RWPE1 (cell line): ENCODE measurements at regions not wholly inside any gene's neighbourhood (a gene's known extent, or its start where the extent isn't known, plus 50 kb on each side); places are given as distances from the start of the nearest gene placed in this dataset.
"Not testable (repeated sequence)": the region's sequence is repeated elsewhere in the genome, so short reads cannot be mapped to it uniquely, and the experiment has no call there.

Experiments used
- CTCF ChIA-PET: fragments of 350-600 bp; sonication (Branson Sonifier 250); formaldehyde crosslinking; extraction: SDS; loops from one replicate; lab custom pipeline; 2021; lab: Yijun Ruan, JAX
- POLR2A ChIA-PET: fragments of 400-600 bp; formaldehyde crosslinking; extraction: SDS; loops from one replicate; lab custom pipeline; 2020; ENCODE audit warnings: antibody characterized with exemption; ENCODE audit not compliant: low non-redundant PET; lab: Yijun Ruan, JAX
- DNase-seq: peaks from one replicate; pipeline ENCODE4 v3.0.0; 2012; ENCODE audit warnings: low spot score
- H3K27ac ChIP-seq: fragments of 450-650 bp; 2 replicates; pipeline ENCODE4 v1.5.1; 2017
- TF ChIP-seq, protein P1 (sequence below): fragments of 450-650 bp; conservative IDR thresholded peaks from 2 replicates; pipeline ENCODE4 v1.5.1; 2017; ENCODE audit warnings: low read depth, mild to moderate bottlenecking

DNA sequence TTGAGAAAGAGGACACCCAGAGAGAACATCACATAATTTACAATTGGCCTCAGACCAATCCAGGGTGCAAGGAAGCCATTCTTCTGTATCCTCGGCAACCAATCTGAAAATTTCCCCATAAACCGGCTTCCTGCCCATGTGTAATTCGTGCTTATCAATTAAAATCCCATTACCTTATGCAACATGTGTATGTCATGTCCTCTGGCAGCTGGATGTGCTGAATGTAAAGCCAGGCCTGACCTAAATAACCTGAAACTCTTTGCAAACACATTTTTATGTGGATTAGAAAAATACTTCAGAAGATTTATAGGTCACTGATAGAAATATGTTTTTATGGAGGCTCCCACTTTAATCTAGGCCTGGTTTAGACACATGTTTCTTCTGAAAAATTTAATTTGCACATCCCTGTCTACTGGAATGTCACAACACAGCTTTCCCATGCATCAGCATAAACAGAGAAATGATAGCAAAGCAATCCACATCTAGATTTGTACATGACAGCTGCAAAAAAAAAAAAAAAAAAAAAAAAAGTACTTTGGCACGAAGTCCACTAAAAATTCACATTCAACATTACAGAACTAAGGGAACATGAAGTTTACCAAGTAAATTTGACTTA, 69.4 kb upstream of the SAMSN1 start:
- no peak overlapping the region for H3K27ac ChIP-seq
- TF ChIP-seq, protein P1, sequence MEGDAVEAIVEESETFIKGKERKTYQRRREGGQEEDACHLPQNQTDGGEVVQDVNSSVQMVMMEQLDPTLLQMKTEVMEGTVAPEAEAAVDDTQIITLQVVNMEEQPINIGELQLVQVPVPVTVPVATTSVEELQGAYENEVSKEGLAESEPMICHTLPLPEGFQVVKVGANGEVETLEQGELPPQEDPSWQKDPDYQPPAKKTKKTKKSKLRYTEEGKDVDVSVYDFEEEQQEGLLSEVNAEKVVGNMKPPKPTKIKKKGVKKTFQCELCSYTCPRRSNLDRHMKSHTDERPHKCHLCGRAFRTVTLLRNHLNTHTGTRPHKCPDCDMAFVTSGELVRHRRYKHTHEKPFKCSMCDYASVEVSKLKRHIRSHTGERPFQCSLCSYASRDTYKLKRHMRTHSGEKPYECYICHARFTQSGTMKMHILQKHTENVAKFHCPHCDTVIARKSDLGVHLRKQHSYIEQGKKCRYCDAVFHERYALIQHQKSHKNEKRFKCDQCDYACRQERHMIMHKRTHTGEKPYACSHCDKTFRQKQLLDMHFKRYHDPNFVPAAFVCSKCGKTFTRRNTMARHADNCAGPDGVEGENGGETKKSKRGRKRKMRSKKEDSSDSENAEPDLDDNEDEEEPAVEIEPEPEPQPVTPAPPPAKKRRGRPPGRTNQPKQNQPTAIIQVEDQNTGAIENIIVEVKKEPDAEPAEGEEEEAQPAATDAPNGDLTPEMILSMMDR = no peak
- ChIA-PET POLR2A (no interaction called here), CTCF (no interaction called here)
- DNase-seq = no peak

DNA sequence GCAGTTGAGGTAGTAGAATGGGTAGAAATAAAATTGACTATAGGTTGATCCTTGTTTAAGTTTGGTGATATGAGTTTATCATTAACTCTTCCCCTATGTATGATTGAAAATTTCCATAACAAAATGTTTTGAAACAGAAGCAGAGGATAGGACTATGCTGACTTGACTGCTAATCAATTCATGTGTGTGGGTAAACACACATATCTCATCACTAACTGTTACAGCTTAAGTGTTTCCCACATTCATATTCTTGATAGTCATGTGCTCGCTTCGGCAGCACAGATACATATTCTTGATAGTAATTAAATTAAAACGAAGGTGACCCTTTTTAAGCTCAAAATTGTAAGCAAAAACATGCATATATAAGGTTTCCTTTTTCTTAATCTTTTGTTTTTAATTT, 68.2 kb upstream of the SAMSN1 start:
- TF ChIP-seq, protein P1 = no peak
- POLR2A ChIA-PET = no interaction called here
- no peak overlapping the region for H3K27ac ChIP-seq
- no peak for DNase-seq
- CTCF ChIA-PET = no interaction called here

DNA sequence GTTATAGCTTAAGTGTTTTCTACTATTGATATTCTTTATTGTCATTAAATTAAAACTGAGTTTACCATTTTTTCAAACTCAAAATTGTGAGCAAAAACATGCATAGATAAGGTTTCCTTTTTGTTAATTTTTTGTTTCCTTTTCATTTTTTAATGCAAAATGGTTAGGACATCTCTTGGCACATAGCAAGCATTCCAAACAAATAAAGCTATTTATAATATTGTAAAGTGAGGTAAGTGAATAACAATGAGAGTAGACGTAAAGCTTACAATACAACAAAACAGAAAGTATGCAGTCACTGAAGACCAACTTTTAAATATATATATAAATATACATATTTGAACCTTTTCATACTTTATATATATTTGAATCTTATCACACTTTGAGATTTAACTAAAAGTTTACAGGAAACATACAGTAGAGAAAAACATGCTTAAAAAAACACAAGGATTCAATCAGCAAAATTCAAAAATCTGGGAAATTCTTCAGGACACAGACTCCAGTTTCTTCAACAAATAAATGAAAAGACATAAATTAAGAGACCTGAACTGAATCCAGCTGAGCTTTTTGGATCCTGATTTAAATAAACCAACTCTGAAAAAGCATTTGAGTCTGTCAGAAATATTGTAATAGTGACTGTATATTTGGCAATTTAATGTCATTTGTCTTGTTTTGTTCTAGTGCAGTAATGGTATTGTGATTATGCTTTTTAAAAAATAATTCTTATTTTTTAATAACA, 67.5 kb upstream of the SAMSN1 start:
- TF ChIP-seq, protein P1 = no peak
- no peak for DNase-seq
- ChIA-PET POLR2A (no interaction called here), CTCF (interaction anchor here (0.7 kb wide), 1 partner anchor 86 kb away, joined by 7 read pairs; no protein-coding TSS in a partner anchor)
- no peak overlapping the region for H3K27ac ChIP-seq

DNA sequence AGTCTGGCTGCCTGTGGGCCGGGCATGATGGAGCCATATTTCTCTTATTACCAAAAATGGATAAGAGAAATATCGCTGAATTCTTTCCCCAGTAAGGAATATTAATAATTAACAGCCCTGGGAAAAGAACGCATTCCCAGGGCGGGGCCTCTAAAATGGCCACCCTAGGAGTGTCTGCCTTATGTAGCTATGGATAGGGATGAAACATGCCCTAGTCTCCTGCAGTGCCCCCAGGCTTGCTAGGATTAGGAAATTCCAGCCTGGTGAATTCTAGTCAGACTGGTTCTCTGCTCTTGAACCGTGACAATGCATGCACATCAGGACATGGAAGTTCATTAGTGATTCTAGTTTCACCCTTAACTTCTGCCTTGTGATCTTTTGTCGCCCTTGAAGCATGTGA, 64.0 kb upstream of the SAMSN1 start:
- H3K27ac ChIP-seq, POLR2A ChIA-PET, DNase-seq: not testable (repeated sequence)
- CTCF ChIA-PET = interaction anchor here (0.6 kb wide), 2 partner anchors 63 to 286 kb away, joined by 3 to 4 read pairs; no protein-coding TSS in a partner anchor

DNA sequence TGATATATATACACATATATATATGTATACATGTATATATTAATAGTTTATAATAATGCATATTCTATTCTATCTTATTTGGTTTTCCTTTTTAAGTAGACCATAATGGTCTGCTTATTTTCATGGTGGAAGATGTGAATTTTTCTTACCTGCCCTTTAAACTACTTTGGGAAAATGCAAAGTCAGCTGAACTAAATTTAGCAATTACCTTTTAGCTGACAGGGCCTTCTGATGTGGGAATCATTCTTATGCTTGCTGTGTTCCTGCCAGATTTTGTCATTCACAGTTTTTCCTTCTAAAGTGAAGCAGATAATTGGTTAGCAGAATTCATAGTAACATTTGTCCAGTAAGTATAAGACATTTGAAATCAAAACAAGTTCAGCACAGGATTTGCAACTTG, 63.2 kb upstream of the SAMSN1 start:
- TF ChIP-seq, protein P1 = no peak
- ChIA-PET POLR2A (no interaction called here), CTCF (interaction anchor here (0.6 kb wide), 1 partner anchor 62 kb away, joined by 3 read pairs; no protein-coding TSS in a partner anchor)
- no peak for DNase-seq
- no peak overlapping the region for H3K27ac ChIP-seq

DNA sequence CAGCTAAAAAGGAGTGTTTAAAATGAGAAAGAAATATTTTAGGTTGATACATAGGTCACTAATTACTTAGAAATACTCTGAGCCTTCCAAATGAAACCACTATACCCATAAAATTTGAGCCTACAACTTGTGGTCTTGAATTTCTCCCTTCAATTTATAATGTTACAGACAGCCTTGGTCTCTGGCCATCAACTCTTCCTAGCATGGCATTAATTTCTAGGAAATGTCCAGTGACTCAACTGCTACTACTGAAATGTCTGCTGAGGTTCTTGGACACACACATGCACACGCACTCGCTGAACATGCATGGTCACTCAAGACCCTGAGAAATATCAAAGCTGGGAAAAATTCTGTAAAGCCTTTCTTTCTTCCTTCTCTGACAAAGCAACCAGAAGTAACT, 61.1 kb upstream of the SAMSN1 start:
- no peak for DNase-seq
- TF ChIP-seq, protein P1 = no peak

DNA sequence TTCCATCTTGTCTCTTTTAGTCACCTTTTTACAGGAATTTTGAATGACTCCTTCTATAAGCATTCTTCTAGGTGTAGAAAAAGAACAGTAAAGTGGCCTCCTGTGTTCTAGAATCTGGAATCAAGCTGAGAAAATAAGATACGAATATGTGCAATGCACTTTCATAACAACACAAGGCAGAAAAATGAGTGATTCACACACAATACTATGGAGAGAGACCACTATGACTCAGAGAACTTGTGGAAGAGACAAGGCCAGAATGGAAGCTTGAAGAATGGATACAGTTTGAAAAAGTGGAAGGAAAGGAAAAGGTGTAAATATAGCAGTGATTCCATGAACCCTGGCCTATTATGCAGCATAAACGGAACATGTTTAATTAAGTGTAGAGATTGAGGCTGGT, 57.1 kb upstream of the SAMSN1 start:
- DNase-seq = peak; percentile 16
- POLR2A ChIA-PET = no interaction called here
- no peak overlapping the region for H3K27ac ChIP-seq
- CTCF ChIA-PET = interaction anchor here (0.6 kb wide), 2 partner anchors 71 to 950 kb away, joined by 3 read pairs; no protein-coding TSS in a partner anchor
- TF ChIP-seq, protein P1 = no peak

More for the DNA sequence above, 61.1 kb upstream of the SAMSN1 start:
- ChIA-PET CTCF (no interaction called here), POLR2A (no interaction called here)
- no peak overlapping the region for H3K27ac ChIP-seq
